Activated naive CD4-positive, alpha-beta T cell treated with anti-CD3 and anti-CD28 coated beads, Interleukin-2, amount 50 U/mL, for 24 hours (primary cell): ENCODE measurements at regions not wholly inside any gene's neighbourhood (a gene's known extent, or its start where the extent isn't known, plus 50 kb on each side); places are given as distances from the start of the nearest gene placed in this dataset.
"Not testable (repeated sequence)": the region's sequence is repeated elsewhere in the genome, so short reads cannot be mapped to it uniquely, and the experiment has no call there.

Experiments used
- H3K27ac Mint-ChIP-seq: one replicate; pipeline ENCODE4 v1.8.0; 2021; ENCODE audit warnings: mild to moderate bottlenecking, mixed read lengths
- H3K27me3 Mint-ChIP-seq: one replicate; pipeline ENCODE4 v1.8.0; 2021; ENCODE audit warnings: mixed read lengths
- H3K36me3 Mint-ChIP-seq: one replicate; pipeline ENCODE4 v1.8.0; 2021; ENCODE audit warnings: mixed read lengths
- H3K4me1 Mint-ChIP-seq: one replicate; pipeline ENCODE4 v1.8.0; 2021; ENCODE audit warnings: mixed read lengths
- H3K4me3 Mint-ChIP-seq: one replicate; pipeline ENCODE4 v1.8.0; 2021; ENCODE audit warnings: mild to moderate bottlenecking, mixed read lengths
- H3K9me3 Mint-ChIP-seq: one replicate; pipeline ENCODE4 v1.8.0; 2021; ENCODE audit warnings: mixed read lengths

DNA sequence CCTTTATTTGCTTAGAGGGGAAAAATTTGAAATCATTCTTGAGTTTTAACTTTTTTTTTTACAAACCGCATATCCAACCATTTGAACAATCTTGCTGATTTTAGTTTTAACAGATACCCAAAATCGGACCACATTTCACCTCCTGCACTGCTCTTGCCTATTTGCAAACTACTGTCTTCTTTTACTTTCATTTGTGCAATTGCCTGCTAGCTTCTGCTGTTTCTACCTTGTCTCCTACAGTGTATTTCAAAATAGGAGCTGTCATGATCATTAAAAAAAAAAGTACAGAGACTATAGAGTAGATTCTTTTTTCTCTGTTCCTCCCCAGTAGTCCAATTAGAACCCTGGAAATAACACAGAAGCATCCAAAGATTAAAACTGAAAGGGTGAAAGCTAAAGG lies 1081.2 kb downstream of the SOCS6 start:
- Mint-ChIP-seq H3K4me3 (no peak overlapping the region), H3K27ac (no peak overlapping the region), H3K4me1 (no peaks in the 10 kb centered on the region), H3K36me3 (no peaks in the 10 kb centered on the region), H3K27me3 (no peaks in the 10 kb centered on the region), H3K9me3 (peaks cover 16% of the 10 kb centered on the region)

DNA sequence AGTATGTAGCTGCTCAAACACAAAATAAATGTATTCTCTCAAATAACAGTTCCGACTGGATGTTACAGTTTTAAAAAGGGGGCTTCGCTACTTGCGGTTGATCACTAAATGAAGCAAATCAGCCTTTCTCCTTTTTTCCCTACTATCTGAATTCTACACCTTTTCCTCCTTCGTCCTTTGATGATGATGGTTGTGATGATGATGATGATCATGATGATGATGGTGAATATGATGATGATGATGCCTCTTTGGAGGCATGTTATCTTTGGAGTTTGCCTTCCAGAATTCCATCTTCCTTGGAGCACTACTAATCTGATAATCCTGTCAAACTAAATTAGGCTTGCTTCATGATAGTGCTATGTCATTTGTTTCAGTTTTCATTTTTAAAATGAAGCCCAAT lies 1073.3 kb downstream of the SOCS6 start:
- Mint-ChIP-seq H3K36me3 (no peaks in the 10 kb centered on the region), H3K4me1 (no peaks in the 10 kb centered on the region), H3K4me3 (no peak overlapping the region), H3K27me3 (no peaks in the 10 kb centered on the region), H3K9me3 (peaks cover 10% of the 10 kb centered on the region), H3K27ac (no peak overlapping the region)

DNA sequence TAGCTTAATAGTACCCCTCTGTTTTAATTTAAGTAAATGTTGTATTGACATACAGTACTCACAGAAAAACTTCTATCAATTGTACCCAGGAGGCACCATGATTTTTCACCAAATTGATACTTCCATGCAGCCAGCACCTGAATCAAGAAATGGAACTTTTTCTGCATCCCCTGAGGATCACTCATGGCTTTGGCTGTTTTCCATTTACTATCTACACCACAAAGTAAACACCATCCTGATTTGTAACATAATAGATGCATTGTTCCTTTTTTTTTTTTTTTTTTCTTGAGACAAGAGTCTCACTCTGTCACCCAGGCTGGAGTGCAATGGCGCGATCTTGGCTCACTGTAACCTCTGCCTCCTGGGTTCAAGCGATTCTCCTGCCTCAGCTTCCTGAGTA lies 1066.8 kb downstream of the SOCS6 start:
- not testable (repeated sequence) for H3K27ac Mint-ChIP-seq, H3K9me3 Mint-ChIP-seq, H3K4me3 Mint-ChIP-seq, H3K4me1 Mint-ChIP-seq, H3K27me3 Mint-ChIP-seq, H3K36me3 Mint-ChIP-seq

DNA sequence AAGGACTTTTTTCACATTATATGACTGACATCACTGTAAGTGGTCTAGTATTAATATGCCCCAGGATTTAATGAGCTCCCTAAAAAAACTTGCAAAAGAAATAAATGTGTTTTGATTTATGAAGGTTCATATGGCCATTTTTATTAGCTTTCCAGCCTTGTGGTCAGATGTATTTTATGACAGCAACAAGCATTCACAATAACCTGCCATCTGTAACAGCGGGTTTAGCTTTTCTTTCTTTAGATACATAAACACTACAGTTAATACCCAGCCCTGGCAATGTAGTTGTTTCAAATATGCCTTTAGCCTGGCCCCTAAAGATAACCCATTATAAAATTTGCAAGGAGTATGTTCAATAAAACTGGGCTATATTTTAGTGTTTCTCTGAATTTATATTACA lies 1063.8 kb downstream of the SOCS6 start:
- Mint-ChIP-seq H3K4me3 (no peak overlapping the region), H3K4me1 (no peaks in the 10 kb centered on the region), H3K27ac (no peak overlapping the region), H3K36me3 (no peaks in the 10 kb centered on the region), H3K9me3 (no peaks in the 10 kb centered on the region), H3K27me3 (no peaks in the 10 kb centered on the region)

DNA sequence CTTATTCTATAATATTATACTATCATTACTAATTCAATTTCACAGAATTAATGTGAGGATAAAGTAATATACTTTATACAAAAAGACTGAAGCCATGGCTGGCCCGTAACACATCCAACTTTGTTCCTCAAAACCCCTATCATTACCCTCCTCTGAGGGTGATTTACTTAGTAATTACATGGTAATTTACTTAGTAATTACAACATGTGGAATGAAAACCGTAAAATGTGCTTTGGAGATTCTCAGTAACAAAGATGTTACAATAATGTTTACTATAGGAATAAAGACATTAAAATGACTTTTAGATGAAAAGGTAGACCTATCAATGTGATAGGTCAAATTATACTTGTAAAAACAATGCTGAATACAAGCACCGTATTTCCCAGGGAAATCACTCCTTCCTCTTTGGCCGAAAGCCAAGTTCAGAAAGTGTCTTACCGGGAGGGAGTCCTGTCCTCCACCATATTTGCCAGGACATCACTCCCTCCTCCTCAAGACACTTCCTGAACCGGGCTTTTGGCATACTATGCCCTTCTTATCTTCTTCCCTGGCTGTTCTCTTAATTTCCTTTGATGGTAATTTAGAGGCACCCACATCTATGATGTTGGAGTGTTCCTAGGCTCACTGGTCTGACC lies 1047.8 kb downstream of the SOCS6 start:
- no peaks in the 10 kb centered on the region for H3K27me3 Mint-ChIP-seq
- no peaks in the 10 kb centered on the region for H3K36me3 Mint-ChIP-seq
- H3K4me1 Mint-ChIP-seq: no peaks in the 10 kb centered on the region
- H3K27ac Mint-ChIP-seq: no peak overlapping the region
- no peaks in the 10 kb centered on the region for H3K9me3 Mint-ChIP-seq
- H3K4me3 Mint-ChIP-seq: no peak overlapping the region

DNA sequence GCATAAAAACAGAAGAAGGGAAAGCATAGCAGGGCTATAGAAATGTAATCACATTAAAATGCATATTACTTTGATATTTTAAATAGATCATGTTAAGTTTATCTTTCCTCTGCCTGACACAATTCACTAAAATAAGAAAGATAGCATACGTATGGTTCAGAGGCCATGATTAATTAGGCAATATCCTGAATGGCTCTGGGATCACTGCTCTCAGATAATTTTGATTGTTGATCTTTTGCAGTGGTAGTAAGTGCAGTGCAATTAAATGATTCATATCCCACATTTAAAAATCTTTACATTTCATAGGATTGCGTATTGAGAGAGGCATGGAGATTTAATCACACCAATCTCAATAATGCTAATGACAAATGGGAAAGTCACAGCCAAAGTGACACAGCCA lies 1040.7 kb downstream of the SOCS6 start:
- H3K27ac Mint-ChIP-seq: no peak overlapping the region

DNA sequence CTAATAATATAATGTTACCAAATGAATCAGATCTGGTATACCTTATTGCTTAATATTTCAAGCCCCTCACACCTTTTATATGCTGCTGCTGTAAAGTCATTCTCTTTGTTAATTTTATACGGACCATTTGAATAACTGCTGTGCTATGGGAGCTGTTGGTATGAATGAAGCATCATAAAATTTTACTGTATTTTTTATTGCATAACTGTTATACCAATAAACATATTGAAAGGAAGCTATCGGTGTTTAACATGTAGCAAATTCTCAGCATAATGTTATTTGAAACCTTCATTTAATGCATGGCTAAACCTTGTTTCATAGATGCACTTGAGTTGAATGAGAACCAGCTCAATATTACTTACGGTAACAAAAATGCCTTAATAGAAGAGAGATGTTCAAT lies 1040.3 kb downstream of the SOCS6 start:
- no peaks in the 10 kb centered on the region for H3K36me3 Mint-ChIP-seq
- no peaks in the 10 kb centered on the region for H3K9me3 Mint-ChIP-seq
- H3K4me3 Mint-ChIP-seq: no peak overlapping the region
- H3K27me3 Mint-ChIP-seq: no peaks in the 10 kb centered on the region
- no peaks in the 10 kb centered on the region for H3K4me1 Mint-ChIP-seq
- H3K27ac Mint-ChIP-seq: no peak overlapping the region

More for the DNA sequence above, 1040.7 kb downstream of the SOCS6 start:
- Mint-ChIP-seq H3K4me3 (no peak overlapping the region), H3K9me3 (no peaks in the 10 kb centered on the region), H3K4me1 (no peaks in the 10 kb centered on the region), H3K36me3 (no peaks in the 10 kb centered on the region), H3K27me3 (no peaks in the 10 kb centered on the region)

DNA sequence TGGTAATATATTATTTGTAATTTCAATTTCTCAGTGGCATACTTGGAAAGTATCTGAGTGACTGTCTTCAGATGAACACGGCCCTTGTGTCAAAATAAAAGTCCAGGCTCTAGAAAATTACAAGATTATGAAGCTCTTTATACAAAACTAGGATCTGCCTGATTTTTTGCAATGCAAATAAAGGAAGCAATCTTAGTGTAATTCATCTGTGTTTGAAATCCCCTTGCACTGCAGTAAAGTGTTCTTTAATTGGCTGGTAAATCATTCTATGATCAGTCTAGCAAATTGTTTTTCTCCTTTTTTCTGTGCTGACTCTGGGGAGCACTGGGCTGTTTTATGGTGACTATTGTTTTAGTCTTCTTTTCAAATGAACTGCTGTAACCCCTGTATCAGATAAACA lies 1039.0 kb downstream of the SOCS6 start:
- H3K27me3 Mint-ChIP-seq: no peaks in the 10 kb centered on the region
- H3K4me3 Mint-ChIP-seq: no peak overlapping the region
- H3K27ac Mint-ChIP-seq: no peak overlapping the region
- H3K36me3 Mint-ChIP-seq: no peaks in the 10 kb centered on the region
- no peaks in the 10 kb centered on the region for H3K9me3 Mint-ChIP-seq
- no peaks in the 10 kb centered on the region for H3K4me1 Mint-ChIP-seq

DNA sequence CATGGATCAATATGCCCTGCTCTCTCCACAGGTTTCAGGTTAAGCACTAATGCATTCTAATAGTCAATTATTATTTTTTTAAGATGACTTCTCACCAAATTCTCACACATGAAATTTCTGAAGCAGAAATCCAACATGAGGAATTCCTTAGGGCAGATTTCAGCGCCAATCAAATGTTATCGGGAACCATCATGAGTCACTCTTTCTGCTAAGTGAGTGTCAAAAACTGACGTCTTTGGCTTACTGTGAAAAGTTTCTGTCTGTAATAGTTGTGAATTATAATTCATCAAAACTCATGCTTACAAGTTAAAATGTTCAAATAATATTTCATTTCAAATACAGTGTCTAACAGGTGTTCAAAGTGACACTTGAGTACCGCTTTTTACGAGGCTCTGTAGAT lies 1038.6 kb downstream of the SOCS6 start:
- Mint-ChIP-seq H3K4me3 (no peak overlapping the region), H3K36me3 (no peaks in the 10 kb centered on the region), H3K4me1 (no peaks in the 10 kb centered on the region), H3K27me3 (no peaks in the 10 kb centered on the region), H3K9me3 (no peaks in the 10 kb centered on the region), H3K27ac (no peak overlapping the region)

DNA sequence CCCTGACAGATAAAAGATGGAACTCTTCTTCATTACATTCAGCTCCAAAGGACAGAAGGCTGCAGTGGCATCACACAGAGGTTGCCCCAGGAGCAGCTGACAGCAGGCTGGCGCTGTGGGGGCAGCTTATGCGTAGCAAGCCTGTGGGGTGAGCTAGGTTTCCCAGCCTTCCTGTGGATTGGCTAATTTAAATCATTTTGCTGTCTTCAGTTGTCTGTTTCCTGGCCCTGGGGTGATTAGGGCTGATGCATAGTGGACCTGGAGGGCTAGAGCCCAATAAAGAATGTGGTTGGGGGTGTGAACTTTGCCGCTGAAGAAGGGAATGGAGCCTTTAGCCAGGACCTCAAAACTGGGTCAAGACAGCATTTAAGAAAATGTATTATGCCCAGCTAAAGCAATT lies 1038.0 kb downstream of the SOCS6 start:
- H3K9me3 Mint-ChIP-seq: no peaks in the 10 kb centered on the region
- no peaks in the 10 kb centered on the region for H3K27me3 Mint-ChIP-seq
- no peaks in the 10 kb centered on the region for H3K4me1 Mint-ChIP-seq
- H3K36me3 Mint-ChIP-seq: no peaks in the 10 kb centered on the region
- H3K4me3 Mint-ChIP-seq: no peak overlapping the region
- no peak overlapping the region for H3K27ac Mint-ChIP-seq

DNA sequence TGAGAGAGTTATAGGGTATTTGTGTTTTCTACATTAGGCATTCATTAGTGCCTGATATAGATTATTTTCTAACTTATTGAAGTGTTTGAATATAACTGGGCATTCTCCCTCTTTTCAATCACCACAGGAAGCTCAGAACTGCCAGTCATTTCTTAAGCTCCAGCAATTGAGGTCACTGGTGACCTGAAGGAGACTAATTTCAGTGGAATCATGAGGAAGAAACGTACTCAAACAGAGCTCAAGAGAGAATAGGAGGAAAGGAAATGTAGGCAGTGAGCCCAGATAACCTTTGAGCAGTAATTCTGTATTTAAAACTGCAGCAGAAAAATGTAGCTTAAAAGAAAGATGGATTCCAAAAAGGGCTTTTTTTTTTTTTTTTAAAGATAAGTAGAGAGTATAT lies 1035.5 kb downstream of the SOCS6 start:
- H3K9me3 Mint-ChIP-seq: no peaks in the 10 kb centered on the region
- no peak overlapping the region for H3K4me3 Mint-ChIP-seq
- H3K4me1 Mint-ChIP-seq: no peaks in the 10 kb centered on the region
- no peaks in the 10 kb centered on the region for H3K36me3 Mint-ChIP-seq
- no peak overlapping the region for H3K27ac Mint-ChIP-seq
- no peaks in the 10 kb centered on the region for H3K27me3 Mint-ChIP-seq

DNA sequence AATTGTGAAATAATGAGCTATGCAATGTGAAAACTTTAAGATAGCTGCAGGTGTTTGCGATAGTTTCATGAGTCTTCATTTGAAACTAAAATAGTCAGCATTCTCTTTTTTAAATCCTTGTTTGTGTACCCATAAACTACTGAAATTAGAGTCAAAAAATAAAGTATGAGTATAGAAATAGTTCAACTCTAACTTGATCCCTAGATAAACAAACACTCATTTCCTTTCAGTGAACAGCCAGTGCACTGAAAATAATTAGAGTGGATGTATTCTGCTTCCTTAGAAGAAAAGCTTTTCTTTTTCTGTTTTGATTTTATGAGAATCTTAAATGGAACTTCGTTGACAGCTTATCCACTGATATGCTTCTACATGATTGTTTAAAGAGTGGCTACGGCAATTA lies 1033.4 kb downstream of the SOCS6 start:
- Mint-ChIP-seq H3K9me3 (no peaks in the 10 kb centered on the region), H3K27ac (no peak overlapping the region), H3K27me3 (no peaks in the 10 kb centered on the region)

DNA sequence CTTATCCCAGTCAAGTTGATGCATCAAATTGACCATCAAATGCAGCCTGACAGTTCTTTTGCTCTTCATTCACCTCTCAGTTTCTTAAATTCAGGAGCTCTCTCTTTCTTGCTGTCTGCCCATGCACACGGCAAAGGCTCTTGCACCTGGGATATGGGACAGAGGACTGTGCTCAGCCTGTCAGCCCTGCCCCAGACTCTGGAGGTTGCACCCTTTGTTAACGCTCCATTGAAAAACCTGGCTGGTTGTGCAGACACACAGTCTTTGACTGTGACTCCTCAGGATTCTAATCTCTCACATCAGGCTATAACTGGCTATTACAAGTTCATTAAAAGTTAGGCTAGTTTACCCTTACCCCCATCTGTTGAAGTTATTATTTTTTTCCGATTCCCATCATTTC lies 1032.5 kb downstream of the SOCS6 start:
- no peaks in the 10 kb centered on the region for H3K36me3 Mint-ChIP-seq
- H3K27me3 Mint-ChIP-seq: no peaks in the 10 kb centered on the region
- no peak overlapping the region for H3K4me3 Mint-ChIP-seq
- no peaks in the 10 kb centered on the region for H3K9me3 Mint-ChIP-seq
- H3K27ac Mint-ChIP-seq: no peak overlapping the region
- no peaks in the 10 kb centered on the region for H3K4me1 Mint-ChIP-seq

More for the DNA sequence above, 1033.4 kb downstream of the SOCS6 start:
- Mint-ChIP-seq H3K4me3 (no peak overlapping the region), H3K36me3 (no peaks in the 10 kb centered on the region), H3K4me1 (no peaks in the 10 kb centered on the region)

DNA sequence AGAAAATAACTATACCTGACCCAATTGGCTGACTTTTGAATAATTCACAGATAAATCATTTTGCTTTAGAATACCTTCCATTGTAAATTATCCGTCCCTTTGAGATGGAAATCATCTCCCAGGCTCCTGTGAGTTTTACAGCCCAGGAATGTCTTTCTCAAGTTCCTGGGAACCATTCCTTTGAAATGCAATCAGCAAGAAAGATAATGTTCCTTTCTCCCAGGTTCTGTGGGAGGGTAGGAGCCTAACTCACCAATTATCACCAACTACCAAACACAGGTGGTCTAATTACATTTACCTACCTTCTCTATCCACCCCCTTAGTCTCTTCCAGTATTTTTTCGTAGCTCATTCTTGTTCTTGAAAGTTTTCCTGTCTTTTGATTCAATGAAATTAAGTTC lies 1016.0 kb downstream of the SOCS6 start:
- no peaks in the 10 kb centered on the region for H3K9me3 Mint-ChIP-seq
- H3K27ac Mint-ChIP-seq: no peak overlapping the region
- H3K27me3 Mint-ChIP-seq: no peaks in the 10 kb centered on the region

DNA sequence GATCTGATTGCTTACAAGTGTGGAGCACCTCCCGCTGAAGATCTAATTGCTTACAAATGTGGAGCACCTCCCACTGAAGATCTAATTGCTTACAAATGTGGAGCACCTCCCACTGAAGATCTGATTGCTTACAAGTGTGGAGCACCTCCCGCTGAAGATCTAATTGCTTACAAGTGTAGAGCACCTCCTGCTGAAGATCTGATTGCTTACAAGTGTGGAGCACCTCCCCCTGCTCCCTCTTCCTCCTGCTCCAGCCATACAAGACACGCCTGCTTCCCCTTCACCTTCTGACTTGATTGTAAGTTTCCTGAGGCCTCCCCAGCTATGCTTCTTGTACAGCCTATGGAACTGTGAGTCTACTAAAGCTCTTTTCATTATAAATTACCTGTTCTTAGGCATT lies 1014.9 kb downstream of the SOCS6 start:
- H3K27ac Mint-ChIP-seq, H3K27me3 Mint-ChIP-seq, H3K9me3 Mint-ChIP-seq, H3K4me3 Mint-ChIP-seq, H3K36me3 Mint-ChIP-seq, H3K4me1 Mint-ChIP-seq: not testable (repeated sequence)

More for the DNA sequence above, 1016.0 kb downstream of the SOCS6 start:
- H3K4me3 Mint-ChIP-seq: no peak overlapping the region
- H3K4me1 Mint-ChIP-seq: no peaks in the 10 kb centered on the region
- no peaks in the 10 kb centered on the region for H3K36me3 Mint-ChIP-seq

DNA sequence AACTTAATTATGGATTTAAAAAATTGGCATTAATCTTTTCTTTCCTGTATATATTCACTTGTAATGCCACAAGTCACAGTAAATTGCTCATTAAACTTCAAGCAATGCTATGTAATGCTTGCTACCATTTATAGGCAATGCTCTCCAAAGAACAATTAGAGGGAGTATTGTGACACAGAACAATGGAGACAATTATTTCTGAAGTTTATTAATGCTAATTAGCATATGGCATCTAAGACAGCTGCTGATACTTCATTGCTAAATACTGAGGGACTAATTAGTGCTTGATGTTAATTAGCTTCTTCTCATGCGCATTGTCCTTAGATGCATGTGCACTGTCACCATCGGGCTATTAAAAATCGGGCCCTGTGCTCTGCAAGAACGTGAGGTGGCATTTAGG lies 1012.8 kb downstream of the SOCS6 start:
- H3K4me3 Mint-ChIP-seq: no peak overlapping the region
- no peaks in the 10 kb centered on the region for H3K36me3 Mint-ChIP-seq
- no peak overlapping the region for H3K27ac Mint-ChIP-seq
- H3K4me1 Mint-ChIP-seq: no peaks in the 10 kb centered on the region
- no peaks in the 10 kb centered on the region for H3K9me3 Mint-ChIP-seq
- no peaks in the 10 kb centered on the region for H3K27me3 Mint-ChIP-seq

DNA sequence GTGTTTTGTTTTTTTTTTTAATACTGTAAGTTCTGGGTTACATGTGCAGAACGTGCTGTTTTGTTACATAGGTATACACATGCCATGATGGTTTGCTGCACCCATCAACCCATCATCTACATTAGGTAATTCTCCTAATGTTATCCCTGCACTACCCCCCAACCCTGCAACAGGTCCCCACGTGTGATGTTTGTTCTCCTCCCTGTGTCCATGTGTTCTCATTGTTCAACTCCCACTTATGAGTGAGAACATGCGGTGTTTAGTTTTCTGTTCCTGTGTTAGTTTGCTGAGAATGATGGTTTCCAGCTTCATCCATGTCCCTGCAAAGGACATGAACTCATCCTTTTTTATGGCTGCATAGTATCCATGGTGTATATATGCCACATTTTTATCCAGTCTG lies 1005.4 kb downstream of the SOCS6 start:
- H3K36me3 Mint-ChIP-seq, H3K9me3 Mint-ChIP-seq, H3K27me3 Mint-ChIP-seq, H3K27ac Mint-ChIP-seq, H3K4me3 Mint-ChIP-seq, H3K4me1 Mint-ChIP-seq: not testable (repeated sequence)
